HEK293 (cell line): ENCODE measurements at regions not wholly inside any gene's neighbourhood (a gene's known extent, or its start where the extent isn't known, plus 50 kb on each side); places are given as distances from the start of the nearest gene placed in this dataset.

Experiments
- CTCF ChIA-PET: fragments of 350-600 bp; formaldehyde crosslinking; extraction: SDS; loops from one replicate; lab custom pipeline; 2021; ENCODE audit warnings: antibody characterized with exemption; lab: Yijun Ruan, JAX
- POLR2A ChIA-PET: fragments of 300-600 bp; formaldehyde crosslinking; extraction: SDS; loops from one replicate; lab custom pipeline; 2020; ENCODE audit warnings: antibody characterized with exemption, inconsistent platforms; lab: Yijun Ruan, JAX
- H3K27ac ChIP-seq: fragments of 200-500 bp; sonication (Bioruptor generic); 2 replicates; pipeline ENCODE4 v1.5.1; 2014; ENCODE audit warnings: low read depth, low read length, control low read depth, inconsistent platforms; ENCODE audit errors: extremely low read depth
- H3K36me3 ChIP-seq, 2 experiments: fragments of 200-500 bp in 1 of 2; sonication (Bioruptor generic) in 1 of 2; 1 replicate in 1 of 2; 2 replicates in 1 of 2; pipeline ENCODE4 v1.5.1; 2014 to 2017; ENCODE audit warnings: inconsistent platforms in 2 of 2, low read length in 2 of 2; ENCODE audit not compliant: control insufficient read depth in 2 of 2, insufficient read depth in 1 of 2
- H3K4me1 ChIP-seq: fragments of 200-500 bp; sonication (Bioruptor generic); 2 replicates; pipeline ENCODE4 v1.5.1; 2014; ENCODE audit warnings: mild to moderate bottlenecking, low read length, inconsistent platforms; ENCODE audit not compliant: control insufficient read depth, insufficient read depth
- H3K4me3 ChIP-seq: 2 replicates; pipeline ENCODE4 v1.5.1; 2011; ENCODE audit warnings: low read depth, mild to moderate bottlenecking, control low read depth, low read length, moderate library complexity
- H3K9me3 ChIP-seq: fragments of 200-500 bp; sonication (Bioruptor generic); 2 replicates; pipeline ENCODE4 v1.5.1; 2014; ENCODE audit warnings: low read depth, low read length, inconsistent platforms; ENCODE audit not compliant: control insufficient read depth, insufficient read depth
- GLI2 ChIP-seq: fragments of 450-650 bp; formaldehyde crosslinking; IDR thresholded peaks from 2 replicates; pipeline ENCODE4; 2017; ENCODE audit warnings: missing biosample characterization, missing genetic modification characterization, low read depth, borderline replicate concordance
- HOXA7 ChIP-seq: sonication (generic); formaldehyde crosslinking; IDR thresholded peaks from 2 replicates; pipeline ENCODE4 v1.8.1; 2022; ENCODE audit warnings: missing genetic modification reagents, borderline replicate concordance
- KLF9 ChIP-seq: fragments of 450-650 bp; formaldehyde crosslinking; IDR thresholded peaks from 2 replicates; pipeline ENCODE4 v1.5.1; 2016; ENCODE audit warnings: missing biosample characterization, missing genetic modification characterization, low read depth
- SALL2 ChIP-seq: fragments of 450-650 bp; formaldehyde crosslinking; IDR thresholded peaks from 2 replicates; pipeline ENCODE4 v1.5.0; 2017; ENCODE audit warnings: missing biosample characterization, mild to moderate bottlenecking, missing genetic modification characterization, borderline replicate concordance
- SP2 ChIP-seq: fragments of 450-650 bp; formaldehyde crosslinking; IDR thresholded peaks from 2 replicates; pipeline ENCODE4 v1.5.1; 2016; ENCODE audit warnings: missing biosample characterization, missing genetic modification characterization
- WT1 ChIP-seq: fragments of 450-650 bp; formaldehyde crosslinking; IDR thresholded peaks from 2 replicates; pipeline ENCODE4 v1.5.1; 2016; ENCODE audit warnings: missing biosample characterization, missing genetic modification characterization
- ZNF10 ChIP-seq: fragments of 450-650 bp; formaldehyde crosslinking; IDR thresholded peaks from 2 replicates; pipeline ENCODE4 v1.5.1; 2017; ENCODE audit warnings: missing biosample characterization, missing genetic modification characterization
- ZNF140 ChIP-seq: fragments of 450-650 bp; formaldehyde crosslinking; IDR thresholded peaks from 2 replicates; pipeline ENCODE4 v1.5.1; 2016; ENCODE audit warnings: missing biosample characterization, missing genetic modification characterization
- ZNF157 ChIP-seq: fragments of 450-650 bp; formaldehyde crosslinking; IDR thresholded peaks from 2 replicates; pipeline ENCODE4 v1.5.1; 2016; ENCODE audit warnings: missing biosample characterization, missing genetic modification characterization
- ZNF174 ChIP-seq: fragments of 450-650 bp; formaldehyde crosslinking; IDR thresholded peaks from 2 replicates; pipeline ENCODE4 v1.5.0; 2017; ENCODE audit warnings: missing biosample characterization, mild to moderate bottlenecking, missing genetic modification characterization
- ZNF223 ChIP-seq: fragments of 450-650 bp; formaldehyde crosslinking; IDR thresholded peaks from 2 replicates; pipeline ENCODE4 v1.5.1; 2016; ENCODE audit warnings: missing biosample characterization, missing genetic modification characterization
- ZNF302 ChIP-seq: fragments of 450-650 bp; formaldehyde crosslinking; IDR thresholded peaks from 2 replicates; pipeline ENCODE4 v1.5.1; 2016; ENCODE audit warnings: missing biosample characterization, missing genetic modification characterization, low read depth
- ZNF514 ChIP-seq: fragments of 450-650 bp; formaldehyde crosslinking; IDR thresholded peaks from 2 replicates; pipeline ENCODE4 v1.5.1; 2016; ENCODE audit warnings: missing biosample characterization, missing genetic modification characterization
- ZNF548 ChIP-seq: fragments of 450-650 bp; formaldehyde crosslinking; IDR thresholded peaks from 2 replicates; pipeline ENCODE4 v1.5.1; 2016; ENCODE audit warnings: missing biosample characterization, missing genetic modification characterization
- ZNF585B ChIP-seq: fragments of 450-650 bp; formaldehyde crosslinking; IDR thresholded peaks from 2 replicates; pipeline ENCODE4 v1.5.1; 2016; ENCODE audit warnings: missing biosample characterization, missing genetic modification characterization
- ZNF658 ChIP-seq: fragments of 450-650 bp; formaldehyde crosslinking; IDR thresholded peaks from 2 replicates; pipeline ENCODE4; 2016; ENCODE audit warnings: missing biosample characterization, missing genetic modification characterization
- ZNF768 ChIP-seq: fragments of 450-650 bp; formaldehyde crosslinking; IDR thresholded peaks from 2 replicates; pipeline ENCODE4 v1.5.1; 2018; ENCODE audit warnings: missing biosample characterization, mild to moderate bottlenecking, missing genetic modification characterization
- ZSCAN30 ChIP-seq: fragments of 450-650 bp; IDR thresholded peaks from 2 replicates; pipeline ENCODE4 v1.5.1; 2018; ENCODE audit warnings: missing biosample characterization, mild to moderate bottlenecking, missing genetic modification characterization, moderate library complexity
- TF ChIP-seq, protein P1 (sequence below): fragments of 450-650 bp; formaldehyde crosslinking; IDR thresholded peaks from 2 replicates; pipeline ENCODE4 v1.5.1; 2016; ENCODE audit warnings: missing biosample characterization, missing genetic modification characterization
- TF ChIP-seq, protein P2 (sequence below): fragments of 450-650 bp; formaldehyde crosslinking; IDR thresholded peaks from 2 replicates; pipeline ENCODE4 v1.5.1; 2016; ENCODE audit warnings: missing biosample characterization, missing genetic modification characterization
- TF ChIP-seq, protein P3 (sequence below): fragments of 450-650 bp; formaldehyde crosslinking; IDR thresholded peaks from 2 replicates; pipeline ENCODE4 v1.5.1; 2017; ENCODE audit warnings: missing biosample characterization, missing genetic modification characterization
- TF ChIP-seq, protein P4 (sequence below): fragments of 450-650 bp; formaldehyde crosslinking; conservative IDR thresholded peaks from 2 replicates; pipeline ENCODE4 v1.5.1; 2016; ENCODE audit warnings: low read depth, missing biosample characterization, missing genetic modification characterization

DNA sequence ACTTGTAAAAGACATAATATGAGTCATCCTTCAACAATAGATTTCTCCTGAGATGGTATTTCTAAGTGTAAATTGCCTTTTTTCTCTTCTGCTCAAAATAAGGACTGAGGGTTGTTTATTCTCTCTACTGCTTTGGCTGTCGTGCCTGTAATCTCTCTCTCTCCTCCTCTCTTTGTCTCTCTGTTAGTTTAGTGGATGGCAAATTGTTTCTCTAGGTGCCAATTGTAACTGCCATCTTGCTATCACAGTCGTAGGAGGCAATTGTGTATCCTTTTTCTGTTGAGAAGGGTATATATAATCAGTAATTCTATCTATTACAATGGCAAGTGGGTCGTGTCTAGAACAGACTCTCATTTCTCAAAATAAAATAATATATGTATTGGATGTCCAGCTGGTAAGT is 545.0 kb upstream of the FBXO33 start (continued):
- TF ChIP-seq, protein P1, sequence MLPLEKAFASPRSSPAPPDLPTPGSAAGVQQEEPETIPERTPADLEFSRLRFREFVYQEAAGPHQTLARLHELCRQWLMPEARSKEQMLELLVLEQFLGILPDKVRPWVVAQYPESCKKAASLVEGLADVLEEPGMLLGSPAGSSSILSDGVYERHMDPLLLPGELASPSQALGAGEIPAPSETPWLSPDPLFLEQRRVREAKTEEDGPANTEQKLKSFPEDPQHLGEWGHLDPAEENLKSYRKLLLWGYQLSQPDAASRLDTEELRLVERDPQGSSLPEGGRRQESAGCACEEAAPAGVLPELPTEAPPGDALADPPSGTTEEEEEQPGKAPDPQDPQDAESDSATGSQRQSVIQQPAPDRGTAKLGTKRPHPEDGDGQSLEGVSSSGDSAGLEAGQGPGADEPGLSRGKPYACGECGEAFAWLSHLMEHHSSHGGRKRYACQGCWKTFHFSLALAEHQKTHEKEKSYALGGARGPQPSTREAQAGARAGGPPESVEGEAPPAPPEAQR = no peak
- TF ChIP-seq, protein P2, sequence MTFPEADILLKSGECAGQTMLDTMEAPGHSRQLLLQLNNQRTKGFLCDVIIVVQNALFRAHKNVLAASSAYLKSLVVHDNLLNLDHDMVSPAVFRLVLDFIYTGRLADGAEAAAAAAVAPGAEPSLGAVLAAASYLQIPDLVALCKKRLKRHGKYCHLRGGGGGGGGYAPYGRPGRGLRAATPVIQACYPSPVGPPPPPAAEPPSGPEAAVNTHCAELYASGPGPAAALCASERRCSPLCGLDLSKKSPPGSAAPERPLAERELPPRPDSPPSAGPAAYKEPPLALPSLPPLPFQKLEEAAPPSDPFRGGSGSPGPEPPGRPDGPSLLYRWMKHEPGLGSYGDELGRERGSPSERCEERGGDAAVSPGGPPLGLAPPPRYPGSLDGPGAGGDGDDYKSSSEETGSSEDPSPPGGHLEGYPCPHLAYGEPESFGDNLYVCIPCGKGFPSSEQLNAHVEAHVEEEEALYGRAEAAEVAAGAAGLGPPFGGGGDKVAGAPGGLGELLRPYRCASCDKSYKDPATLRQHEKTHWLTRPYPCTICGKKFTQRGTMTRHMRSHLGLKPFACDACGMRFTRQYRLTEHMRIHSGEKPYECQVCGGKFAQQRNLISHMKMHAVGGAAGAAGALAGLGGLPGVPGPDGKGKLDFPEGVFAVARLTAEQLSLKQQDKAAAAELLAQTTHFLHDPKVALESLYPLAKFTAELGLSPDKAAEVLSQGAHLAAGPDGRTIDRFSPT = no peak
- TF ChIP-seq ZNF658 (tag by site-specific recombination) (no peak), ZNF514 (no peak), ZNF585B (no peak), ZNF768 (no peak), ZNF157 (tag by site-specific recombination) (no peak), ZNF174 (no peak), GLI2 (tag by site-specific recombination) (no peak)

DNA sequence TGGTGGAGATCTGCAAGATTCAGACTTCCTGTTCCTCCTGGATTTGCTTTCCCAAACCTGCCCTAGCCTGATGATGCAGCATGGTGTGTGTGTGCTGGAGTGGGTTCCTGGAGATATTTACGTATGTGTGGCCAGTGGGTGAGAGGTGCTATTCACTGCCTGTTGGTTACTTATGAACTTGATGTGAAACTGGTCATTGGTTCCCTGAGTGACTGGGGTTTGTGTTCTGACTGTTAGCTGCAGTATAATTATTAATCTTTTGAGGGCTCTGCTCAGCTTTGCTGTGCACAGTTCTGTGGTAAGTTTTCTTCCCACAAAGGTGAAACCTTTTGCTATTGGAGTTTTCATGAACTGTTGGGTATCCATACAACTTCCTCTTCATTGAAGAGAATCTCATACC is 541.8 kb upstream of the FBXO33 start:
- Histone ChIP-seq H3K9me3 (no peaks in the 10 kb centered on the region), H3K27ac (no peak overlapping the region), H3K4me3 (no peak overlapping the region), H3K36me3 (no peaks in the 10 kb centered on the region), H3K4me1 (no peaks in the 10 kb centered on the region)
- TF ChIP-seq ZNF140 (tag by site-specific recombination) (no peak), SALL2 (tag by site-specific recombination) (no peak), WT1 (tag by site-specific recombination) (no peak), SP2 (tag by site-specific recombination) (no peak), ZNF10 (tag by site-specific recombination) (no peak), ZNF548 (tag by site-specific recombination) (no peak), ZSCAN30 (tag by site-specific recombination) (no peak), ZNF223 (tag by site-specific recombination) (no peak), KLF9 (tag by site-specific recombination) (no peak), ZNF302 (no peak), HOXA7 (CRISPR knock-in tag) (no peak)
- TF ChIP-seq, protein P2 = no peak
- TF ChIP-seq, protein P3, sequence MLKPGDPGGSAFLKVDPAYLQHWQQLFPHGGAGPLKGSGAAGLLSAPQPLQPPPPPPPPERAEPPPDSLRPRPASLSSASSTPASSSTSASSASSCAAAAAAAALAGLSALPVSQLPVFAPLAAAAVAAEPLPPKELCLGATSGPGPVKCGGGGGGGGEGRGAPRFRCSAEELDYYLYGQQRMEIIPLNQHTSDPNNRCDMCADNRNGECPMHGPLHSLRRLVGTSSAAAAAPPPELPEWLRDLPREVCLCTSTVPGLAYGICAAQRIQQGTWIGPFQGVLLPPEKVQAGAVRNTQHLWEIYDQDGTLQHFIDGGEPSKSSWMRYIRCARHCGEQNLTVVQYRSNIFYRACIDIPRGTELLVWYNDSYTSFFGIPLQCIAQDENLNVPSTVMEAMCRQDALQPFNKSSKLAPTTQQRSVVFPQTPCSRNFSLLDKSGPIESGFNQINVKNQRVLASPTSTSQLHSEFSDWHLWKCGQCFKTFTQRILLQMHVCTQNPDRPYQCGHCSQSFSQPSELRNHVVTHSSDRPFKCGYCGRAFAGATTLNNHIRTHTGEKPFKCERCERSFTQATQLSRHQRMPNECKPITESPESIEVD (tag by site-specific recombination) = no peak
- TF ChIP-seq, protein P4, sequence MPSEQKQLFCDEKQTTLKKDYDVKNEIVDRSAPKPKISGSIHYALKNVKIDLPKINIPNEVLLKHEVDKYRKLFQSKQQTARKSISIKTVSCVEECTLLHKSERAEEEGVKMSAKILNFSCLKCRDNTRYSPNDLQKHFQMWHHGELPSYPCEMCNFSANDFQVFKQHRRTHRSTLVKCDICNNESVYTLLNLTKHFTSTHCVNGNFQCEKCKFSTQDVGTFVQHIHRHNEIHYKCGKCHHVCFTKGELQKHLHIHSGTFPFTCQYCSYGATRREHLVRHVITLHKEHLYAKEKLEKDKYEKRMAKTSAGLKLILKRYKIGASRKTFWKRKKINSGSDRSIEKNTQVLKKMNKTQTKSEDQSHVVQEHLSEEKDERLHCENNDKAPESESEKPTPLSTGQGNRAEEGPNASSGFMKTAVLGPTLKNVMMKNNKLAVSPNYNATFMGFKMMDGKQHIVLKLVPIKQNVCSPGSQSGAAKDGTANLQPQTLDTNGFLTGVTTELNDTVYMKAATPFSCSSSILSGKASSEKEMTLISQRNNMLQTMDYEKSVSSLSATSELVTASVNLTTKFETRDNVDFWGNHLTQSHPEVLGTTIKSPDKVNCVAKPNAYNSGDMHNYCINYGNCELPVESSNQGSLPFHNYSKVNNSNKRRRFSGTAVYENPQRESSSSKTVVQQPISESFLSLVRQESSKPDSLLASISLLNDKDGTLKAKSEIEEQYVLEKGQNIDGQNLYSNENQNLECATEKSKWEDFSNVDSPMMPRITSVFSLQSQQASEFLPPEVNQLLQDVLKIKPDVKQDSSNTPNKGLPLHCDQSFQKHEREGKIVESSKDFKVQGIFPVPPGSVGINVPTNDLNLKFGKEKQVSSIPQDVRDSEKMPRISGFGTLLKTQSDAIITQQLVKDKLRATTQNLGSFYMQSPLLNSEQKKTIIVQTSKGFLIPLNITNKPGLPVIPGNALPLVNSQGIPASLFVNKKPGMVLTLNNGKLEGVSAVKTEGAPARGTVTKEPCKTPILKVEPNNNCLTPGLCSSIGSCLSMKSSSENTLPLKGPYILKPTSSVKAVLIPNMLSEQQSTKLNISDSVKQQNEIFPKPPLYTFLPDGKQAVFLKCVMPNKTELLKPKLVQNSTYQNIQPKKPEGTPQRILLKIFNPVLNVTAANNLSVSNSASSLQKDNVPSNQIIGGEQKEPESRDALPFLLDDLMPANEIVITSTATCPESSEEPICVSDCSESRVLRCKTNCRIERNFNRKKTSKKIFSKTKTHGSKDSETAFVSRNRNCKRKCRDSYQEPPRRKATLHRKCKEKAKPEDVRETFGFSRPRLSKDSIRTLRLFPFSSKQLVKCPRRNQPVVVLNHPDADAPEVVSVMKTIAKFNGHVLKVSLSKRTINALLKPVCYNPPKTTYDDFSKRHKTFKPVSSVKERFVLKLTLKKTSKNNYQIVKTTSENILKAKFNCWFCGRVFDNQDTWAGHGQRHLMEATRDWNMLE (tag by site-specific recombination) = no peak
- POLR2A ChIA-PET = no interaction called here
- CTCF ChIA-PET = interaction anchor here (0.6 kb wide), 1 partner anchor 478 kb away, joined by 3 read pairs; no protein-coding TSS in a partner anchor
